Epithelial cell of esophagus (primary cell): ENCODE measurements at regions not wholly inside any gene's neighbourhood (a gene's known extent, or its start where the extent isn't known, plus 50 kb on each side); places are given as distances from the start of the nearest gene placed in this dataset.

Experiments used
- DNase-seq: peaks from one replicate; pipeline ENCODE4 v3.0.0; 2010; ENCODE audit warnings: low read depth
- H3K4me3 ChIP-seq: 2 replicates; pipeline ENCODE4 v1.5.1; 2011; ENCODE audit warnings: mild to moderate bottlenecking, low read length, control low read depth
- TF ChIP-seq, protein P1 (sequence below): IDR thresholded peaks from 2 replicates; pipeline ENCODE4 v1.5.1; 2011; ENCODE audit warnings: low read depth, mild to moderate bottlenecking, low read length, control low read depth, inconsistent platforms; ENCODE audit not compliant: insufficient read depth; ENCODE audit errors: missing control alignments

DNA sequence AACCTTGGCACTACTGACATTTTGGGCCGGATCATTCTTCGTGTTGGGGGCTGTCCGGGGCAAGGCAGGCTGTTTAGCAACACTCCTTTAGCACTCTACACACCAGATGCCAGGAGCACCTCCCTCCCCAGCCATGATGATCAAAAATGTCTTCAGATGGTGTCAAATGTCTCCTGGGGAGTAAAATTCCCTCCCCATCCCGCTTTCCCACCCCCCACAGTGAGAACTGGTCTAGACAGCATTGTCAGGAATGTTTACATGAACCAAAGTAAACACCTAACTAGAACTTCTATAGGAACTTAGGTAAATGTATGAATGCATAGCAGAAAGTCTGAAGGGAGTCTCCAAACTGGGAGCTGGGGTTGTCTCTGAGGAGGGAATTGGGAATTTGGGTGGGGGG is 70.0 kb upstream of the TOP1 start:
- DNase-seq: no peak
- TF ChIP-seq, protein P1, sequence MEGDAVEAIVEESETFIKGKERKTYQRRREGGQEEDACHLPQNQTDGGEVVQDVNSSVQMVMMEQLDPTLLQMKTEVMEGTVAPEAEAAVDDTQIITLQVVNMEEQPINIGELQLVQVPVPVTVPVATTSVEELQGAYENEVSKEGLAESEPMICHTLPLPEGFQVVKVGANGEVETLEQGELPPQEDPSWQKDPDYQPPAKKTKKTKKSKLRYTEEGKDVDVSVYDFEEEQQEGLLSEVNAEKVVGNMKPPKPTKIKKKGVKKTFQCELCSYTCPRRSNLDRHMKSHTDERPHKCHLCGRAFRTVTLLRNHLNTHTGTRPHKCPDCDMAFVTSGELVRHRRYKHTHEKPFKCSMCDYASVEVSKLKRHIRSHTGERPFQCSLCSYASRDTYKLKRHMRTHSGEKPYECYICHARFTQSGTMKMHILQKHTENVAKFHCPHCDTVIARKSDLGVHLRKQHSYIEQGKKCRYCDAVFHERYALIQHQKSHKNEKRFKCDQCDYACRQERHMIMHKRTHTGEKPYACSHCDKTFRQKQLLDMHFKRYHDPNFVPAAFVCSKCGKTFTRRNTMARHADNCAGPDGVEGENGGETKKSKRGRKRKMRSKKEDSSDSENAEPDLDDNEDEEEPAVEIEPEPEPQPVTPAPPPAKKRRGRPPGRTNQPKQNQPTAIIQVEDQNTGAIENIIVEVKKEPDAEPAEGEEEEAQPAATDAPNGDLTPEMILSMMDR: no peak
- H3K4me3 ChIP-seq: no peak overlapping the region

DNA sequence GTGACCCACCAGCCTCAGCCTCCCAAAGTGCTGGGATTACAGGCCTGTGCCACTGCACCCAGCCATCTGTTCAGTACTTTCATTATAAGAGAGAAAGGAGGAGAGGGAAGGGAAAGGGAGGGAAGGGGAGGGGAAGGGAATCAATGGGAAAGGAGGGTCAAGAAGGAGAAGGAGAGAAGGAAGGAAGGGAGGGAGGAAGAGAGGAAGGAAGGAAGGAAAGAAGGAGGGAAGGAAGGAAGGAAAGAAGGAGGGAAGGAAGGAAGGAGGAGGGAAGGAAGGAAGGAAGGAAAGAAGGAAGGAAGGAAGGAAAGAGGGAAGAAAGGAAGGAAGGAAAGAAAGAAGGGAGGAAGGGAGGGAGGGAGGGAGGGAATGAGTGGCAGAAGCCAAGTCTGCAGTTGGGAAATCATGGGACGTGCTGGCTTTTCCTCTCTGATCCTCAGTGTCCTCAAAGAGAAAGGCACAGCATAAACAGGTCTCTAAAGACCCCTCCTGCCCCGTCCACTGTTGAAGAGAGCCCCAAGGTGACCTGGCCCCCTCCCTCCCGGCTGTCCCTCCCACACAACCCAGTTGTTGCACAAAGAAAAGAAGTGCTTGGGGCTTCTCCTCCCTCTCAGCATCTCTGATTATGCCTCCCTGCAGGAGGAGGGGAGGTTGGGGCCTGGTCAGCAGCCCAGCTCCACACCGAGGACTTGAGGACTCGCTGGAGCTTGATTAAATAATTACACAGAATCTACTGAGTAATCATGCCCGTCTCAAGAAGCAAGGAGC is 69.1 kb upstream of the TOP1 start:
- H3K4me3 ChIP-seq: no peak overlapping the region
- DNase-seq: no peak
- TF ChIP-seq, protein P1: no peak

DNA sequence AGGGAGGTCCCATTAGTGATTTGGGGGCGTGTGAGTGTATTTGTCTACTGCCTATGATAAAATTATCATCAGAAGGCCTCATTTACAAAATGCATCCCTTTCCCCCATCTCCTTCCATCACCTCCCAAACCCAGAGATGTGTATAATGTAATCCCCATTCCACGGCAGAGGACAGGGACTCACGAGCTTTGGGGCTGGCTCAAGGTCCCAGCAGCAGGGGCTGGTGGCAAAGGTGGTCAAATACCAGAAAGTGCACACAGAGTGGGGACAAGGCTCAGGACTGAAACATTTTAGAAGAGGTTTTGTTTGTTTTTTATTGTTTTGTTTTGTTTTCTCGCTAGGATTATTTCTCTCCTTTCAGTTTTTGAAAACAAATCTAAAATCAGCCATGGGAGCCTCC is 68.5 kb upstream of the TOP1 start:
- H3K4me3 ChIP-seq: no peak overlapping the region
- TF ChIP-seq, protein P1: no peak
- no peak for DNase-seq

DNA sequence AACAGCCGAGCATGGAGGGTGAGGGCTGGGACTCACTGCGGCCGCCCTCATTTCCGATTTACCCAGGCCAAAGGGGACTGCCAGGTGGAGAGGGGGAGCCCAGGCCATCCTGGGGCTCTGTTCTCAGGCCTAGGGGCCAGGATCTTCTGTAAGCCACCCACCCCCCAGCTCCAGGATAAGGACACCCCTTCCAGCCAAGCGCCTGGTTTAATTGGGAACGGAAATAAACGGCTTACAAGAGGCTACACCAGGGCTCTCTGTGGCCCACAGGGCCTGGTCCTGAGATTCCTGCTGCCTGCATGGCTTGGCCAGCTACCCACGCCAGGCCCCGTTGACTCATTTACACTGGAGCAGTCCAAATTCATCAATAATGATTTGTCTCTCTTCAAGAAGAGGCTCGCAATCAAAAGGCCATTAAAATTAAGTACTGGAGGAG is 68.1 kb upstream of the TOP1 start:
- TF ChIP-seq, protein P1: no peak
- no peak overlapping the region for H3K4me3 ChIP-seq
- DNase-seq: no peak

DNA sequence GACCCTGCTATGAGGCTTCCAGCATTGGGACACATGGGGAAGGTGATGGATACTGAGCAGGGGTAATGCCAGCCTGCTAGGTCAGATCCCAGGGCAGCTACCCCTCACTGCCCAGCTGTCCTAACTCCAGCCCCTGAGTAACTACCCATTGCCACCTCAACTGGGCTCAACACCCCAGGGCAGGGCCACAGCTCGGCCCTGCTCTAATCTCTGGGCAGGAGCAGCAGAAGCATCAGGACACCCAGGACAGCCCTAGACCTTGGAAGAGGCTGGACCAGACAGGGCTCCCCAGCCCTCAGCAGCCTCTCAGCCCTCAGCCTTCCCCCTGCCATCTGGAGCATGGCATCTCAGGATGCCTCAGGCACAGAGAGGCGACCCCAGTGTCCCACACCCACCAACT is 67.4 kb upstream of the TOP1 start:
- no peak overlapping the region for H3K4me3 ChIP-seq
- TF ChIP-seq, protein P1: no peak
- no peak for DNase-seq

DNA sequence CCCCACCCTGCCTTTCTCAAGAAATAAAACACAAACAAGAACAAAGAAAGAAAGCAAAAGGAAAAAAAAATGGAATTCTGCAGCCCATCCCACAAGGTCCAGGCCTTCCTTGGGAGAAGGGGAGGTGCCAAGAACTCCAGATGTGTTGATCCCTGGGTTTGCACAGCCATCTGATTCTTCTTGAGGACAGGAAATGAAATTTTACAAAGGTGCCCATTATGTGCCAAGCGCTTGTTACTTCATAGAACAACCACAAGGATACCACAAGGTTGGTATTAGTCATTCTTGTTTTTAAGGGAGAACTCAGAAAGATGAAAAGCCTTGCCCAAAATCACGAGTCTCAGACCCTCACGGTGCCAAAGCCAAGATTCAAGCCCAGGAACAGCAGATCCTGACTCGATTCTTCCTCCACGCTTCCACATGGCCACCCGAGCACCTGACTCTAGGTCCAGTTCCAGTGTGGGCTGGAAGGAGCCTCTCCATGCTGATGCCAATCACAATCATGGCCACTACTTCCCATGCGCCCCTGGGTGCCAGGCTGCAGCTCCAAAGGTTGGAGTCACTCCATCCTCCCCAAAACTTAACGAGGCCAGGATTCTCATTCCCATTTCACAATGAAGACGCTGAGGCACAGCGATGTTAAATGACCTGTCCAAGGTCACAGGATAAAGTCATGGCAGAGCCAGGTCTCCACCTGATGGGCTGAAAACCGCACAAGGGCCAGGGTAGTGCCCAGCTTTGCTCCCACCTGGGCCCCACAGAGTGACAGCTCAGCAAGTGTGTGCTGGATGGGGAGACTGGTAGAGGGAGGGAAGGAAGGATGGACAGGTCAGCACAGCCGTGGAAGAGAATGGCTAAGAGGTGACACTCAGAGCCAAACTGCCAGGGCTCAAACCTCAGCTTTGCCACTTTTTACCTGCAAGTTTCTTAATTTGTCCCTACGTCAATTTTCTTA is 66.7 kb upstream of the TOP1 start:
- H3K4me3 ChIP-seq: no peak overlapping the region
- no peak for DNase-seq
- TF ChIP-seq, protein P1: no peak
